ENCODE measurements at regions not wholly inside any gene's neighbourhood (a gene's known extent, or its start where the extent isn't known, plus 50 kb on each side); places are given as distances from the start of the nearest gene placed in this dataset.

DNA sequence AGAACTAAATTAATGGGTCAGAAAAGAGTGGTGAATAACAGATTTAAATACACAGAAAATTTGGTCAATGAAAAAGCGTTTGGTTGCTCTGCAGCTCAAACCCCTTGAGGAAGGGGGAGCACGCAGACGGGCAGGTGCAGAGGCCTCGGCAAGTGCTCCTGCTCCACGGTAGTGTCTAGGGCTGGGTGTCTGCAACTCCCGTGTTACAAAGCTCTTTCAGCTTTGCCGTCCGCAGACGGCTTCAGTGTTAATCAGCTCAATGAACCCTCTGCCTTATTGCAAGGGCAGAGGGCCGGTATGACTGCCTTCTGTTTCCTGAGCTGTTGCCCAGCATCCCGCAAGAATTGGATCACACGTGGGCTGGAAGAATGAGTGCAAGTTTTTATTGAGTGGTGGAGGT is 125.7 kb upstream of the TRHDE start:
- TF ChIP-seq, protein P1, sequence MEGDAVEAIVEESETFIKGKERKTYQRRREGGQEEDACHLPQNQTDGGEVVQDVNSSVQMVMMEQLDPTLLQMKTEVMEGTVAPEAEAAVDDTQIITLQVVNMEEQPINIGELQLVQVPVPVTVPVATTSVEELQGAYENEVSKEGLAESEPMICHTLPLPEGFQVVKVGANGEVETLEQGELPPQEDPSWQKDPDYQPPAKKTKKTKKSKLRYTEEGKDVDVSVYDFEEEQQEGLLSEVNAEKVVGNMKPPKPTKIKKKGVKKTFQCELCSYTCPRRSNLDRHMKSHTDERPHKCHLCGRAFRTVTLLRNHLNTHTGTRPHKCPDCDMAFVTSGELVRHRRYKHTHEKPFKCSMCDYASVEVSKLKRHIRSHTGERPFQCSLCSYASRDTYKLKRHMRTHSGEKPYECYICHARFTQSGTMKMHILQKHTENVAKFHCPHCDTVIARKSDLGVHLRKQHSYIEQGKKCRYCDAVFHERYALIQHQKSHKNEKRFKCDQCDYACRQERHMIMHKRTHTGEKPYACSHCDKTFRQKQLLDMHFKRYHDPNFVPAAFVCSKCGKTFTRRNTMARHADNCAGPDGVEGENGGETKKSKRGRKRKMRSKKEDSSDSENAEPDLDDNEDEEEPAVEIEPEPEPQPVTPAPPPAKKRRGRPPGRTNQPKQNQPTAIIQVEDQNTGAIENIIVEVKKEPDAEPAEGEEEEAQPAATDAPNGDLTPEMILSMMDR (conservative IDR thresholded peaks at IDR 0.05 in 1 of 2, IDR thresholded peaks at IDR 0.05 in 1 of 2; ENCODE audit: extremely low read depth in 1 of 2, insufficient read depth in 1 of 2, low read depth in 1 of 2, low read length in 2 of 2): no peak
- TF ChIP-seq EZH2 (IDR thresholded peaks at IDR 0.05; ENCODE audit: borderline replicate concordance, low read length): no peak
